Activated CD4-positive, alpha-beta T cell treated with anti-CD3 and anti-CD28 coated beads for 24 hours (primary cell): ENCODE measurements at regions not wholly inside any gene's neighbourhood (a gene's known extent, or its start where the extent isn't known, plus 50 kb on each side); places are given as distances from the start of the nearest gene placed in this dataset.

Experiments
- DNase-seq, 2 donors: peaks; one replicate each; pipeline ENCODE4 v3.0.0-alpha.2; 2020; ENCODE audit warnings: low read depth in 2 of 2

- no peak for DNase-seq
Measured at GRCh38 chr5:135205632-135206349, 171.8 kb upstream of the PITX1 start.

GRCh38 chr5:135204151-135204600 lies 170.1 kb upstream of the PITX1 start:
- DNase-seq = no peak

- no peak for DNase-seq
Measured at GRCh38 chr5:135203593-135204036, 169.6 kb upstream of the PITX1 start.

GRCh38 chr5:135203019-135203418 lies 169.0 kb upstream of the PITX1 start:
- DNase-seq = no peak

GRCh38 chr5:135199919-135200318 lies 165.9 kb upstream of the PITX1 start:
- no peak for DNase-seq

- no peak for DNase-seq
Measured at GRCh38 chr5:135196483-135196882, 162.5 kb upstream of the PITX1 start.

- DNase-seq = no peak
Measured at GRCh38 chr5:135195270-135195608, 161.2 kb upstream of the PITX1 start.

GRCh38 chr5:135194573-135195269 lies 160.7 kb upstream of the PITX1 start:
- DNase-seq = no peak

GRCh38 chr5:135194126-135194488 lies 160.1 kb upstream of the PITX1 start:
- no peak for DNase-seq

GRCh38 chr5:135193213-135194125 lies 159.4 kb upstream of the PITX1 start:
- DNase-seq = no peak

- DNase-seq = no peak
Measured at GRCh38 chr5:135192351-135192750, 158.3 kb upstream of the PITX1 start.

GRCh38 chr5:135191084-135191826 lies 157.2 kb upstream of the PITX1 start:
- peak; percentile 64 to 74 for DNase-seq

- DNase-seq = no peak
Measured at GRCh38 chr5:135190416-135191083, 156.5 kb upstream of the PITX1 start.

GRCh38 chr5:135189024-135189423 lies 155.0 kb upstream of the PITX1 start:
- no peak for DNase-seq

GRCh38 chr5:135188233-135188914 lies 154.3 kb upstream of the PITX1 start:
- DNase-seq = no peak

GRCh38 chr5:135186662-135187522 lies 152.9 kb upstream of the PITX1 start:
- no peak for DNase-seq

- no peak for DNase-seq
Measured at GRCh38 chr5:135185481-135186065, 151.5 kb upstream of the PITX1 start.

- no peak for DNase-seq
Measured at GRCh38 chr5:135184646-135185045, 150.6 kb upstream of the PITX1 start.

GRCh38 chr5:135183464-135183863 lies 149.4 kb upstream of the PITX1 start:
- DNase-seq = no peak
